CD14-positive monocyte (primary cell): ENCODE measurements at regions not wholly inside any gene's neighbourhood (a gene's known extent, or its start where the extent isn't known, plus 50 kb on each side); places are given as distances from the start of the nearest gene placed in this dataset.

Experiments
- DNase-seq, 3 donors: peaks; one replicate each; pipeline ENCODE4 v3.0.0-alpha.2; 2011 to 2022
- H2AFZ ChIP-seq: 2 replicates; pipeline ENCODE4 v1.6.0; 2012; ENCODE audit warnings: mild to moderate bottlenecking, low read depth, low read length, inconsistent platforms; ENCODE audit not compliant: insufficient read depth, poor library complexity, severe bottlenecking
- H3K27ac ChIP-seq, 2 donors: 1 replicate in 1 of 2; 2 replicates in 1 of 2; pipeline ENCODE4 v1.5.1; 2012 to 2013; ENCODE audit warnings: low read length in 2 of 2, control low read depth in 1 of 2, inconsistent platforms in 1 of 2, low read depth in 1 of 2, mild to moderate bottlenecking in 1 of 2
- H3K27me3 ChIP-seq, 2 donors: one replicate each; pipeline versions ENCODE4 v1.6.0 to v1.6.1; 2011 to 2013; ENCODE audit warnings: low read length in 2 of 2; ENCODE audit not compliant: control insufficient read depth in 2 of 2, insufficient read depth in 2 of 2
- H3K36me3 ChIP-seq, 2 donors: replicated peaks in 1 of 2; 1 replicate in 1 of 2; 2 replicates in 1 of 2; pipeline versions ENCODE4 v1.5.1 to v1.6.1; 2012 to 2013; ENCODE audit warnings: low read length in 2 of 2, control low read depth in 1 of 2, inconsistent platforms in 1 of 2, mild to moderate bottlenecking in 1 of 2; ENCODE audit not compliant: insufficient read depth in 2 of 2, control insufficient read depth in 1 of 2
- H3K4me1 ChIP-seq, 2 donors: 1 replicate in 1 of 2; 2 replicates in 1 of 2; pipeline versions ENCODE4 v1.5.1 to v1.6.1; 2012 to 2013; ENCODE audit warnings: low read length in 2 of 2, control low read depth in 1 of 2, inconsistent platforms in 1 of 2, mild to moderate bottlenecking in 1 of 2, moderate library complexity in 1 of 2; ENCODE audit not compliant: insufficient read depth in 2 of 2, control insufficient read depth in 1 of 2
- H3K4me2 ChIP-seq: replicated peaks from 2 replicates; pipeline ENCODE3; 2012; ENCODE audit warnings: low read length, moderate library complexity, mild to moderate bottlenecking; ENCODE audit not compliant: poor library complexity, severe bottlenecking; ENCODE audit errors: extremely low read depth
- H3K4me3 ChIP-seq, 3 experiments: fragments of 200-600 bp in 1 of 3; sonication (generic) in 1 of 3; replicated peaks in 1 of 3; 1 replicate in 2 of 3; 2 replicates in 1 of 3; pipeline ENCODE4 v1.5.1; 2011 to 2013; ENCODE audit warnings: low read length in 3 of 3, mild to moderate bottlenecking in 3 of 3, control low read depth in 2 of 3, low read depth in 2 of 3, inconsistent platforms in 1 of 3, moderate library complexity in 1 of 3
- H3K79me2 ChIP-seq: 2 replicates; pipeline ENCODE4 v1.6.0; 2012; ENCODE audit warnings: mild to moderate bottlenecking, control low read depth, inconsistent platforms, low read length, moderate library complexity; ENCODE audit not compliant: insufficient read depth
- H3K9ac ChIP-seq: 2 replicates; pipeline ENCODE4 v1.6.0; 2017; ENCODE audit warnings: low read length, mild to moderate bottlenecking; ENCODE audit not compliant: insufficient read depth, poor library complexity, severe bottlenecking
- H3K9me3 ChIP-seq, 2 donors: replicated peaks in 1 of 2; 1 replicate in 1 of 2; 2 replicates in 1 of 2; pipeline versions ENCODE4 v1.5.1 to v1.6.1; 2012 to 2013; ENCODE audit warnings: low read length in 2 of 2, control low read depth in 1 of 2; ENCODE audit not compliant: control insufficient read depth in 1 of 2, insufficient read depth in 1 of 2
- H4K20me1 ChIP-seq: 2 replicates; pipeline ENCODE4 v1.6.0; 2012; ENCODE audit warnings: mild to moderate bottlenecking, low read length, control low read depth, moderate library complexity; ENCODE audit not compliant: insufficient read depth
- H3K27ac Mint-ChIP-seq, 7 donors: one replicate each; pipeline ENCODE4 v1.8.0; 2020; ENCODE audit warnings: mild to moderate bottlenecking in 7 of 7, mixed read lengths in 7 of 7, moderate library complexity in 6 of 7, inconsistent platforms in 2 of 7
- H3K27me3 Mint-ChIP-seq, 3 donors: one replicate each; pipeline ENCODE4 v1.8.0; 2021 to 2022; ENCODE audit warnings: low read depth in 3 of 3, mild to moderate bottlenecking in 3 of 3, mixed read lengths in 3 of 3, moderate library complexity in 3 of 3, inconsistent platforms in 1 of 3
- H3K36me3 Mint-ChIP-seq, 2 donors: one replicate each; pipeline ENCODE4 v1.8.0; 2020; ENCODE audit warnings: mixed read lengths in 2 of 2, inconsistent platforms in 1 of 2, mild to moderate bottlenecking in 1 of 2
- H3K4me1 Mint-ChIP-seq: one replicate; pipeline ENCODE4 v1.8.0; 2020; ENCODE audit warnings: mild to moderate bottlenecking, mixed read lengths
- H3K4me3 Mint-ChIP-seq, 2 donors: one replicate each; pipeline ENCODE4 v1.8.0; 2020; ENCODE audit warnings: mild to moderate bottlenecking in 2 of 2, mixed read lengths in 2 of 2, moderate library complexity in 1 of 2
- H3K9me3 Mint-ChIP-seq, 7 donors: one replicate each; pipeline ENCODE4 v1.8.0; 2020 to 2022; ENCODE audit warnings: mixed read lengths in 7 of 7, mild to moderate bottlenecking in 6 of 7, moderate library complexity in 6 of 7, inconsistent platforms in 2 of 7
- WGBS: methylation state at CpG from one replicate; pipeline ENCODE4 v1.1.5; 2013; ENCODE audit warnings: missing lambda C conversion rate; ENCODE audit not compliant: insufficient coverage; 5-methylcytosine and 5-hydroxymethylcytosine counted together
- intact Hi-C, 2 donors: fragments of 100-400 bp; cut with micrococcal nuclease; formaldehyde crosslinking; loops; one replicate each; pipeline versions ENCODE4 v1.15.0 to v1.15.1; 2023
- TF ChIP-seq, protein P1 (sequence below): fragments of 200-600 bp; IDR thresholded peaks from one replicate; pipeline ENCODE4 v1.8.0; 2022; ENCODE audit warnings: antibody characterized with exemption, mild to moderate bottlenecking

- Histone ChIP-seq H3K27ac (no peak overlapping the region), H4K20me1 (no peaks in the 10 kb centered on the region), H3K4me3 (no peak overlapping the region), H3K9ac (no peak overlapping the region), H3K9me3 (no peaks in the 10 kb centered on the region), H3K27me3 (no peaks in the 10 kb centered on the region), H3K4me2 (no peak overlapping the region), H3K36me3 (no peaks in the 10 kb centered on the region), H3K79me2 (no peaks in the 10 kb centered on the region), H2AFZ (no peak overlapping the region), H3K4me1 (no peaks in the 10 kb centered on the region)
- H3K4me3 Mint-ChIP-seq, result no peak overlapping the region
- H3K4me1 Mint-ChIP-seq, result no peaks in the 10 kb centered on the region
- H3K9me3 Mint-ChIP-seq, result peaks cover 0 to 6% (median 0%) of the 10 kb centered on the region in 7 donors
- TF ChIP-seq, protein P1, sequence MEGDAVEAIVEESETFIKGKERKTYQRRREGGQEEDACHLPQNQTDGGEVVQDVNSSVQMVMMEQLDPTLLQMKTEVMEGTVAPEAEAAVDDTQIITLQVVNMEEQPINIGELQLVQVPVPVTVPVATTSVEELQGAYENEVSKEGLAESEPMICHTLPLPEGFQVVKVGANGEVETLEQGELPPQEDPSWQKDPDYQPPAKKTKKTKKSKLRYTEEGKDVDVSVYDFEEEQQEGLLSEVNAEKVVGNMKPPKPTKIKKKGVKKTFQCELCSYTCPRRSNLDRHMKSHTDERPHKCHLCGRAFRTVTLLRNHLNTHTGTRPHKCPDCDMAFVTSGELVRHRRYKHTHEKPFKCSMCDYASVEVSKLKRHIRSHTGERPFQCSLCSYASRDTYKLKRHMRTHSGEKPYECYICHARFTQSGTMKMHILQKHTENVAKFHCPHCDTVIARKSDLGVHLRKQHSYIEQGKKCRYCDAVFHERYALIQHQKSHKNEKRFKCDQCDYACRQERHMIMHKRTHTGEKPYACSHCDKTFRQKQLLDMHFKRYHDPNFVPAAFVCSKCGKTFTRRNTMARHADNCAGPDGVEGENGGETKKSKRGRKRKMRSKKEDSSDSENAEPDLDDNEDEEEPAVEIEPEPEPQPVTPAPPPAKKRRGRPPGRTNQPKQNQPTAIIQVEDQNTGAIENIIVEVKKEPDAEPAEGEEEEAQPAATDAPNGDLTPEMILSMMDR, result no peak
- no peak overlapping the region for H3K27ac Mint-ChIP-seq
- 78% methylated on average over 3 of the region's 5 CpGs for WGBS
- H3K27me3 Mint-ChIP-seq, result peaks cover 0 to 2% (median 0%) of the 10 kb centered on the region in 3 donors
- intact Hi-C loops, result no loop called here
- no peaks in the 10 kb centered on the region for H3K36me3 Mint-ChIP-seq
- DNase-seq, result no peak
Observed at GRCh38 chr14:44767646-44768173, 194.0 kb downstream of the KLHL28 start.

- Mint-ChIP-seq H3K4me3 (no peak overlapping the region), H3K27ac (no peak overlapping the region)
Observed at GRCh38 chr14:44766285-44766684, 195.5 kb downstream of the KLHL28 start.

More at GRCh38 chr14:44766285-44766684, 195.5 kb downstream of the KLHL28 start:
- Mint-ChIP-seq H3K36me3 (no peaks in the 10 kb centered on the region), H3K27me3 (peaks cover 0 to 2% (median 0%) of the 10 kb centered on the region in 3 donors), H3K4me1 (no peaks in the 10 kb centered on the region), H3K9me3 (peaks cover 0 to 6% (median 0%) of the 10 kb centered on the region in 7 donors)
- Histone ChIP-seq H3K4me2 (no peak overlapping the region), H3K4me3 (no peak overlapping the region), H3K4me1 (no peaks in the 10 kb centered on the region), H3K9me3 (no peaks in the 10 kb centered on the region), H2AFZ (no peak overlapping the region), H3K27me3 (no peaks in the 10 kb centered on the region), H3K9ac (no peak overlapping the region), H3K79me2 (no peaks in the 10 kb centered on the region), H3K27ac (no peak overlapping the region), H3K36me3 (no peaks in the 10 kb centered on the region), H4K20me1 (no peaks in the 10 kb centered on the region)
- TF ChIP-seq, protein P1, result no peak
- intact Hi-C loops, result no loop called here
- no peak for DNase-seq
- WGBS, result 80% methylated on average over 1 of the region's 1 CpG
